GM18861 (cell line): ENCODE measurements at regions not wholly inside any gene's neighbourhood (a gene's known extent, or its start where the extent isn't known, plus 50 kb on each side); places are given as distances from the start of the nearest gene placed in this dataset.

Experiments used
- ATAC-seq: cut with Tn5 transposase; IDR thresholded peaks from one replicate; pipeline ENCODE4 v1.9.1; 2021; ENCODE audit not compliant: unreplicated experiment

- ATAC-seq: no peak
Observed at GRCh38 chrX:39645178-39645895, 452.4 kb downstream of the BCOR start.

GRCh38 chrX:39648548-39649254 lies 449.1 kb downstream of the BCOR start:
- ATAC-seq: no peak

GRCh38 chrX:39650768-39651347 lies 446.9 kb downstream of the BCOR start:
- ATAC-seq: no peak

GRCh38 chrX:39652336-39652735 lies 445.4 kb downstream of the BCOR start:
- no peak for ATAC-seq

GRCh38 chrX:39653691-39654090 lies 444.1 kb downstream of the BCOR start:
- no peak for ATAC-seq

- no peak for ATAC-seq
Observed at GRCh38 chrX:39654183-39654925, 443.4 kb downstream of the BCOR start.

- no peak for ATAC-seq
Observed at GRCh38 chrX:39654952-39655351, 442.8 kb downstream of the BCOR start.

- no peak for ATAC-seq
Observed at GRCh38 chrX:39661116-39661907, 436.4 kb downstream of the BCOR start.

GRCh38 chrX:39665830-39666518 lies 431.8 kb downstream of the BCOR start:
- ATAC-seq: no peak

GRCh38 chrX:39667191-39667590 lies 430.6 kb downstream of the BCOR start:
- ATAC-seq: no peak

GRCh38 chrX:39667736-39668482 lies 429.8 kb downstream of the BCOR start:
- no peak for ATAC-seq

- ATAC-seq: no peak
Observed at GRCh38 chrX:39669668-39670067, 428.1 kb downstream of the BCOR start.

GRCh38 chrX:39670281-39670680 lies 427.5 kb downstream of the BCOR start:
- no peak for ATAC-seq

- no peak for ATAC-seq
Observed at GRCh38 chrX:39672405-39672804, 425.4 kb downstream of the BCOR start.

- no peak for ATAC-seq
Observed at GRCh38 chrX:39674490-39675161, 423.1 kb downstream of the BCOR start.

- ATAC-seq: no peak
Observed at GRCh38 chrX:39675162-39675553, 422.6 kb downstream of the BCOR start.

GRCh38 chrX:39675619-39676018 lies 422.1 kb downstream of the BCOR start:
- ATAC-seq: no peak

- ATAC-seq: no peak
Observed at GRCh38 chrX:39676434-39676833, 421.3 kb downstream of the BCOR start.

GRCh38 chrX:39677585-39677977 lies 420.2 kb downstream of the BCOR start:
- ATAC-seq: no peak
